ENCODE measurements at regions not wholly inside any gene's neighbourhood (a gene's known extent, or its start where the extent isn't known, plus 50 kb on each side); places are given as distances from the start of the nearest gene placed in this dataset.

- DNase-seq (ENCODE audit: low spot score) = no peak
Observed at GRCh38 chr2:75807992-75808391, 97.3 kb upstream of the GCFC2 start.

- DNase-seq (ENCODE audit: low spot score) = no peak
Observed at GRCh38 chr2:75801234-75801982, 90.7 kb upstream of the GCFC2 start.

GRCh38 chr2:75800456-75800855 is 89.7 kb upstream of the GCFC2 start:
- no peak for DNase-seq (ENCODE audit: low spot score)

GRCh38 chr2:75799859-75800258 is 89.1 kb upstream of the GCFC2 start:
- DNase-seq (ENCODE audit: low spot score) = no peak

- no peak for DNase-seq (ENCODE audit: low spot score)
Observed at GRCh38 chr2:75798569-75798968, 87.9 kb upstream of the GCFC2 start.

GRCh38 chr2:75792996-75793395 is 82.3 kb upstream of the GCFC2 start:
- no peak for DNase-seq (ENCODE audit: low spot score)

GRCh38 chr2:75792146-75792545 is 81.4 kb upstream of the GCFC2 start:
- no peak for DNase-seq (ENCODE audit: low spot score)

- no peak for DNase-seq (ENCODE audit: low spot score)
Observed at GRCh38 chr2:75790814-75791467, 80.2 kb upstream of the GCFC2 start.

- no peak for DNase-seq (ENCODE audit: low spot score)
Observed at GRCh38 chr2:75790121-75790813, 79.6 kb upstream of the GCFC2 start.

- DNase-seq (ENCODE audit: low spot score) = no peak
Observed at GRCh38 chr2:75788902-75789301, 78.2 kb upstream of the GCFC2 start.

- no peak for DNase-seq (ENCODE audit: low spot score)
Observed at GRCh38 chr2:75788154-75788553, 77.4 kb upstream of the GCFC2 start.

- peak; percentile 46 for DNase-seq (ENCODE audit: low spot score)
Observed at GRCh38 chr2:75787532-75788132, 76.9 kb upstream of the GCFC2 start.

- DNase-seq (ENCODE audit: low spot score) = no peak
Observed at GRCh38 chr2:75775311-75775823, 64.7 kb upstream of the GCFC2 start.

- no peak for DNase-seq (ENCODE audit: low spot score)
Observed at GRCh38 chr2:75772908-75773630, 62.4 kb upstream of the GCFC2 start.

GRCh38 chr2:75765798-75766197 is 55.1 kb upstream of the GCFC2 start:
- no peak for DNase-seq (ENCODE audit: low spot score)

GRCh38 chr2:75764611-75765010 is 53.9 kb upstream of the GCFC2 start:
- DNase-seq (ENCODE audit: low spot score) = no peak

Measured in GM03348 (cell line).